ENCODE measurements at regions not wholly inside any gene's neighbourhood (a gene's known extent, or its start where the extent isn't known, plus 50 kb on each side); places are given as distances from the start of the nearest gene placed in this dataset.
A peak's percentile ranks its signal among the peaks of the same experiment; 100 is the strongest.
"Not testable (repeated sequence)": the region's sequence is repeated elsewhere in the genome, so short reads cannot be mapped to it uniquely, and the experiment has no call there.

DNA sequence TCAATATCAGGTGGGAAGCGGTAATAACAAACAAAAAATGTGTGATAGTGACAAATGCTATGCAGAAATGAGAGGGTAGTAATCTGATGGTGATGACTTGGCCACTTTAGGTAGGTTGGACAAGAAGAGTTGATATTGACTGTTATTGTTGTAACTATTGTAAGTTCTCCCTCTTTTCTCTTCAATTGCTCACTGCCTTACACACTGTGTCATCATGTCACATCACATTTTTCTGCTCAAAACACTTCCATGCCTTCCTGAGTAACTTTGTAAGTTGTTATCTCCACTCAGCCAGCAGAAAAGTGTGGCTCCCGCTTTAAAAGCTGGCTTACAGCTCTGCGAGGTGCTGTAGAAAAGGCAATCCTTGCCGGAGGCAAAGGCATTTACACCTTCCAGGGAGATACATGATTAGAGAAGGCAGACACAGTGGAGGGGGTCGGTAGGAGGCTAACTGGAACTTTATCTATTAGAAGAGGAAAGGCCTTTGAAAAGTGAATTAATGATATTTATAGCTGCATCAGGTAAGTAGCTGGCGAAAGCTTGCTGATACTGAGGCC lies 85.2 kb upstream of the CLINT1 start:
- no peak for DNase-seq (ENCODE audit: low spot score)

DNA sequence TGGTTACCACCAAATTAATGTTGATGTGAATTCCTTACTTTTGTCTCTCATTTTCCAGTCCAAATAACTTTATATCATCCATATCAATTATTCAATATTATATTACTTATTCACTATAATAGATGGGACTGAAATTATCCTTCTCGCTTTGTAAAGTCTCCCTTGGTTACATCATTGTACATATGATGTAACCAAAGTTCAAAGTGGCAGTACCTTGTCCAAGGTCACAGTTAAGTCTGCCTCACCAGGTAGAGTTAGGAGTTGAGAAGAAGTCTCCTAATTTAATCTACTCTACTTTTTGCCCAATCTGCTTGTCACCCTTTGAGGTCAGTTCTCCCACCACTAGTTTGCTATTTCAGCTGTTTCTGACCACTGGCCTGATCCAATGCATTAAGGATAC lies 83.7 kb upstream of the CLINT1 start:
- DNase-seq (ENCODE audit: low spot score), result no peak

DNA sequence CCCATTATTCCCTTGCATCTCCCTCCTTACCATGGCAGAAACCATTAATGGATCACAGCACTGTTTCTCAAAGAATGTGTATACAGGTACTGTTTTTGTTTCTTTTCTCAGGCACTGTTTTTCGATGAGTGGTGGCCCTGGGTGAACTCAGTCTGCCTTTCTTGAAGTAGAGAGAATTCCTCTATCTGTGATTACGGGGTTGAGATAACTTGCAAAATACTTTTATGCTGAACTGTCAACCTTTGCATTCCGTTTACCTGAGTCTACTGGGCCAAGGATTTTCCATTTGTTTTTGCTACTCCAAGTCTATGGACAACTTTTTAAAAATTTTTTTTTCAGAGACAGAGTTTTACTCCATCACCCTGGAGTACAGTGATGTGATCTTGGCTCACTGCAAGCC lies 82.7 kb upstream of the CLINT1 start:
- no peak for DNase-seq (ENCODE audit: low spot score)

DNA sequence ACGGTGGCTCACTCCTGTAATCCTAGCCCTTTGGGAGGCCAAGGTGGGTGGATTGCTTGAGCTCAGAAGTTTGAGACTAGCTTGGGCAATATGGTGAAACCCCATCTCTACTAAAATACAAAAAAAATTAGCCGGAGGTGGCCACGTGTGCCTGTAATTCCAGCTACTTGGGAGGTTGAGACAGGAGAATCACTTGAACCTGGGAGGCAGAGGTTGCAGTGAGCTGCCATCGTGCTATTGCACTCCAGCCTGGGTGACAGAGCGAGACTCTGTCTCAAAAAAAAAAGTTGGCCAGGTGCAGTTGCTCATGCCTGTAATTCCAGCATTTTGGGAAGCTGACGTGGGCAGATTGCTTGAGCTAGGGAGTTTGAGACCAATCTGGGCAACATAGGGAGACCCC lies 79.2 kb upstream of the CLINT1 start:
- DNase-seq (ENCODE audit: low spot score), result not testable (repeated sequence)

DNA sequence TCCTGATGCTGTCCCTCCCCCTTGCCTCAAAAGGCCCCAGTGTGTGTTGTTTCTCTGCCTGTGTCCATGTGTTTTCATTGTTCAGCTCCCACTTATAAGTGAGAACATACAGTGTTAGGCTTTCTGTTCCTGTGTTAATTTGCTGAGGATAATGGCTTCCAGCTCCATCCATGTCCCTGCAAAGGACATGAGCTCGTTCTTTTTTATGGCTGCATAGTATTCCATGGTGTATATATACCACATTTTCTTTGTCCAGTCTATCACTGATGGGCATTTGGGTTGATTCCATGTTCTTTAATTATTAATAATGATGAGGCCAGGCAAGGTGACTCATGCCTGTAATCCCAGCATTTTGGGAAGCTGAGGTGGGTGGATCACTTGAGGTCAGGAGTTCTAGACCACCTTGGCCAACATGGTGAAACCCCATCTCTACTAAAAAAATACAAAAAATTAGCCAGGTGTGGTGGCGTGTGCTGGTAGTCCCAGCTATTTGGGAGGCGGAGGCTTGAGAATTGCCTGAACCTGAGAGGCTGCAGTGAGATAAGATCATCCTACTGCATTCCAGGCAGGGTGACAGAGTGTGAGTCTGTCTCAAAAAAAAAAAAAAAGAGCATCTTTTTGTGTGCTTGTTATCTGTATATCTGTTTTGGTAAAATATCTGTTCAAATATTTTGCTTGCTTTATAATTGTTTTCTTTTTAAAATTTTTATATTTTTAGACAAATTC lies 78.0 kb upstream of the CLINT1 start:
- not testable (repeated sequence) for DNase-seq (ENCODE audit: low spot score)

DNA sequence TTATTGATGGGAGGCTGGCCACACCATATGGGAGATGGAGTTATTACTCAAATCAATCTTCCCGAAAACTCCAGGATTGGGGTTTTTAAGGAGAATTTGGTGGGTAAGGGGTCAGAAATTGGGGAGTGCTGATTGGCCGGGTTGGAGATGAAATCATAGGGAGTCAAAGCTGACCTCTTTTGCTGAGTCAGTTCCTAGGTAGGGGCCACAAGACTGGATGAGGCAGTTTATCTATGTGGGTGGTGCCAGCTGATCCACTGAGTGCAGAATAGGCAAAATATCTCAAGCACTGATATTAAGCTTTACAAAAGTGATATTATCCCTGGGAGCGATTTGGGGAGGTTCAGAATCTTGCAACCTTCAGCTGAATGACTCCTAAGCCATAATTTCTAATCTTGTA lies 75.7 kb upstream of the CLINT1 start:
- DNase-seq (ENCODE audit: low spot score), result no peak

DNA sequence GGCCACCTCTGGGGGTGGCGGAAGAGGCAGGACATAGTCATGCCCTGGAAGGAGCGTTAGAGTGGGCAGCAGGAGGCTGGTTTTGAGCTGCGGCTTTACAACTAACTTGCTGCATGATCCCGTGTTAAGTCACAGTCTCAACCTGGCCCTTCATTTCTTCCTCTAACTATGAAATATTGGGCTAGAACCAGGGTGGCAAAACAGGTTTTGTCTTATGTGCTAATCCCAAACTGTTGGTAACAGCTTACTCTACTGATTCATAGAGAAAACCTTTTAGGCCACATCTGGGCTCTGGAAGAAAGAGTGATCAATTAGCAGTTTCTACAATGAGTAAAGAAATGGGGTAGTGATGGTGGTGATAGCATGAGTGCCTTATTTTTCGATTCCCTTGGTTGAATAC lies 74.1 kb upstream of the CLINT1 start:
- DNase-seq (ENCODE audit: low spot score), result no peak

DNA sequence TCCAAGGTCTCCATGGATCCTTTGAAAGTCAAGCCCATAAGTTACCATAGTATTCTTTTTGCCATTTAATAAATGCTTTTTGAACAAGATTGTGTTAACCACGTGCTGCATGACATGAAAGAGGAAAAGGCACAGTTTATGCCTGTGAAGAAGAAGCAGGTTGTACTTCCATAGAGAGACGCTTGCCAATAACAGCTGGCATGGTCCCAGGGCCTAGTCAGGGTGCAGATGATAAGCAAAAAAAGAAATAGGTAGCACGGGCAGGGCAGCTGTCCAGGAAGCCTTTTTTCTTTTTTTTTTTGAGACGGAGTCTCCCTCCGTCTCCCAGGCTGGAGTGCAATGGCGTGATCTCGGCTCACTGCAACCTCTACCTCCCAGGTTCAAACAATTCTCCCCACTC lies 71.8 kb upstream of the CLINT1 start:
- DNase-seq (ENCODE audit: low spot score), result no peak

DNA sequence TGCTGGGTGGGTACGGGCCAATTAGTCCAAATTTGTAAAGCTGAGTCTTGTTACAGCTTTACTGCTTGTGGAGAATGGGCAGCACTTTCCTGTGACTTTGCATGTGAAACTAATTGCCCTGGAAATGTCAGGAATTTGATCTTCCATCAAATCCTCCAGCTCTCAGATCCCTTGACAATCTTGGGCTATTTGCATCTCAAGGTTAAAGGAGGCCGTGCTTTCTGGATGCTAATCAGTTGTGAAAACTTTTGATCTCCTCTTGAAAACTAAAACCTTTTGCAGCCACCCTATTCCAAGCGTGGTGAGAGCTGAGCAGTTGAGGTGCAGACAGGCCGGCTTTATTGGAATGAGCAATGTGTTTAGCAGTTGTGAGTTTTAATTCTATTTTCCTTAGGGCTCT lies 68.0 kb upstream of the CLINT1 start:
- DNase-seq (ENCODE audit: low spot score), result no peak

DNA sequence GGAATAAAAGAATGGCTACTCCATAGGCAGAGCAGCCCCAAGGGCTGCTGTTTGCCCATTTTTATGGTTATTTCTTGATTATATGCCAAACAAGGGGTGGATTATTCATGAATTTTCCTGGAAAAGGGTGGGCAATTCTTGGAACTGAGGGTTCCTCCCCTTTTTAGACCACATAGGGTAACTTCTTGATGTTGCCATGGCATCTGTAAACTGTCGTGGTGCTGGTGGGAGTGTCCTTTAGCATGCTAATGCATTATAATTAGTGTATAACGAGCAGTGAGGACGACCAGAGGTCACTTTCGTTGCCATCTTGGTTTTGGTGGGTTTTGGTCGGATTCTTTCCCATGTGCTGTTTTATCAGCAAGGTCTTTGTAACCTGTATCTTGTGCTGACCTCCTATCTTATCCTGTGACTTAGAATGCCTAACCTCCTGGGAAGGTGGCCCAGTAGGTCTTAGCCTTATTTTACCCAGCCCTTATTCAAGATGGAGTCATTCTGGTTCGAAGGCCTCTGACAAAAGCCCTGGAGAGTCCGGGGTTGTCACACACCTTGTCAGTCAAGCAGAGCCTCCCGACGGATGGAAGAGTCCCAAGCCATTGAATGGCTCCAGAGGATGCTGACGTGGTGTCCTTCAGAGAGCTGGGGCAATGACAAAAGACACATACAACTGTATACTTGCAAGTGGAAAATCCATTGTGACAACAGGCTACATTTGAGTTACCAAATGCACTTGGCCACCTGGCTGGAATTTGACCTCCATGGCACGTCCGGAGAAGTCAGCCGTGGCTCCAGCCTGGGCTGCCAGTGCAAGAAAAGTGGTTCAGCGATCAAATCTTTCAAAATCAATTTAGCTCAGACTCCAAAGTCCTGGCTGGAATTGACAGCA lies 67.1 kb upstream of the CLINT1 start:
- DNase-seq (ENCODE audit: low spot score), result no peak

DNA sequence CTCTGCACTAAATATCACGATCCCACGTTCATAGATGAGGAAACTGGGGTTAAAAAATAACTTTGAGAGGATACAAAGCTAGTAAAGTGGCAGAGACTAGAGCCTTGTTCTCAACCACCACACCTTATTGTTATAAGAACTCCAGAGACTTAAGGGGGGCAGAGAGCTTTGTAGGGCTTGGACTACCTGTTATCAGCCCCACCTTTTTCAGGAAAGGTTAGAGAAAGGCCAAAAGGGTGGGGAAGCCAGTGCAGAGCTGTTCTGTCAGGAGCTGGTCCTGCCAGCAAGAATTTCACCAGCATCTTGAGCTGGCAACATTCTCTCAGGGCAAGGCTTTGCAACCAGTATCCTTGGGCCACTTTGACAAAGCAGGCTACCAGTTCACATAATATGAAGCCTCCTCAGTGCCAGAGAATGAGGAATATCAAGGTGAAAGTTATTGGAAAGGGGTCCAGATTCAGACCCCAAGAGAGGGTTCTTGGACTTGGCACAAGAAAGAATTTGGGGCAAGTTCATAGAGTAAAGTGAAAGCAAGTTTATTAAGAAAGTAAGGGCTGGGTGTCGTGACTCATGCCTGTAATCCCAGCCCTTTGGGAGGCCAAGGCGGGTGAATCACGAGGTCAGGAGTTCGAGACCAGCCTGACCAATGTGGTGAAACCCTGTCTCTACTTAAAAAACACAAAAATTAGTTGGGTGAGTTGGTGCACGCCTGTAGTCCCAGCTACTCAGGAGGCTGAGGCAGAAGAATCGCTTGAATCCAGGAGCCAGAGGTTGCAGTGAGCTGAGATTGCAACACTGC lies 66.2 kb upstream of the CLINT1 start:
- DNase-seq (ENCODE audit: low spot score), result no peak

DNA sequence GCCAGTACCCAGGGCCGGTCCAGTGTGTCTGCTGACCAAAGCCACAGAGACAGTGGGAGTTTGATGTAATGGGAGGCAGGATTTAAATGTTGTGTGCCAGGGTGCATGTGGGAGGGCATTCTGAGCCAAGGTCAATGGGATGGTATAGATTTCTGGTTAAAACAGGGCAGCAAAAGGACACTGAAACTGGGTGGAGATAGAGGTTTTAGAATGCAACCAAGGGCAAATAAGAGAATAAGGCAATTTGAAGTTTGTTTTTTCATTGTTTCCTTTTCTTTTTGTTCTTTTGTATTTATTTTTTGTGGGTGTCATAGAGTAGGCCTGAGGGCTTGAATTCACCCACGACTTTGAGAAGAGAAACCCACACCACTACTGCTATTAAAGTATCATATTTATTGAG lies 65.5 kb upstream of the CLINT1 start:
- no peak for DNase-seq (ENCODE audit: low spot score)

DNA sequence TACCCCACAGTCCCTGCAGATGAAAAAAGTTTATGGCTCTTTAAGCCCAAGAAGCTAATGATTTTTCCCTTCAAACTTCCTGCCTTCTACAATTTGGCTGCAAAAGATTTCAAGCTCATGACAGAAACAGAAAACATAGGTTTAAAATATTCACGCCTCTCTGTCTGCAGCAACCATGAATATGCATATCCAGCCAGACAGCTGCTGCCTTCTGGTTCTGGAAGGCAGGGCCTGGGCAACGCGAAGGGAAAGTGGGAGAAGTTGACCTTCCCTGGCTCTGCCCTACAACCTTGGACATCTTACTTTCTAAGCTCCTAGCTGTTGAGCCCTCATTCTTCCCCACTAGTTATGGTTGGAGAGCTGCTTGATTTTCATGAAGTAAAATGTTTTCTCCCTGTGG lies 64.8 kb upstream of the CLINT1 start:
- DNase-seq (ENCODE audit: low spot score), result no peak

DNA sequence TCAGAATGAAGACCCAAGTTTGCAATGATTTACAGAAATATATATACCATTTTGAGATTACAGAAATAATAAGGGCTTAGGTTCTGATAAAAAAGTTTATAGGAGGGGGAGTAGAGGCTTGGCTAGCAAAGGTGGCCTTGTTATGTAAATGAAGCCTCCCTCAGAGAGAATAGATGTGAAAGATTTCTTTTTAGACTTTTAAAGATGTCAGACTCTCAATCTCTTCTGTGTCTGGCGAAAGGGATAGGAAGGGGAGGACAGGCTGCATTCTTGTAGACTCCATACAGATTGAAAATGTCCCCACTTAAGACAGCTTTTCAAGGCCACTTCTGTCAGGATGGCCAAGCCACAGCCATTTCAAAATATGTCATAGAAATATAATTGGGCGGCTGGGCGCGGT lies 63.1 kb upstream of the CLINT1 start:
- DNase-seq (ENCODE audit: low spot score), result no peak

DNA sequence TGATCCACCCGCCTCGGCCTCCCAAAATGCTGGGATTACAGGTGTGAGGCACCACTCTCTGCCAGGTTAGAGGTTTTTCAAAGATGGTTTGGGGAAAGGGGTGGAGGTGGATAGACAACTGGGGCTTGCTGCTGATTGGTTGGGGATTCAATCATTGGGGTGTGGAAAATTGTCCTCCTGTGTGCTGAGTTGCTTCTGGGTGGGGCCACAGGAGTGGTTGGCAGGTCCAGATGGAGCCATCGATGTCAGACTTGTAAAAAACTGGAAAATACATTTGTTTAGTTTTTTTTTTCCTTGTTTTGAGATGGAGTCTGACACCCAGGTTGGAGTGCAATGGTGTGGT lies 61.9 kb upstream of the CLINT1 start:
- DNase-seq (ENCODE audit: low spot score), result no peak

DNA sequence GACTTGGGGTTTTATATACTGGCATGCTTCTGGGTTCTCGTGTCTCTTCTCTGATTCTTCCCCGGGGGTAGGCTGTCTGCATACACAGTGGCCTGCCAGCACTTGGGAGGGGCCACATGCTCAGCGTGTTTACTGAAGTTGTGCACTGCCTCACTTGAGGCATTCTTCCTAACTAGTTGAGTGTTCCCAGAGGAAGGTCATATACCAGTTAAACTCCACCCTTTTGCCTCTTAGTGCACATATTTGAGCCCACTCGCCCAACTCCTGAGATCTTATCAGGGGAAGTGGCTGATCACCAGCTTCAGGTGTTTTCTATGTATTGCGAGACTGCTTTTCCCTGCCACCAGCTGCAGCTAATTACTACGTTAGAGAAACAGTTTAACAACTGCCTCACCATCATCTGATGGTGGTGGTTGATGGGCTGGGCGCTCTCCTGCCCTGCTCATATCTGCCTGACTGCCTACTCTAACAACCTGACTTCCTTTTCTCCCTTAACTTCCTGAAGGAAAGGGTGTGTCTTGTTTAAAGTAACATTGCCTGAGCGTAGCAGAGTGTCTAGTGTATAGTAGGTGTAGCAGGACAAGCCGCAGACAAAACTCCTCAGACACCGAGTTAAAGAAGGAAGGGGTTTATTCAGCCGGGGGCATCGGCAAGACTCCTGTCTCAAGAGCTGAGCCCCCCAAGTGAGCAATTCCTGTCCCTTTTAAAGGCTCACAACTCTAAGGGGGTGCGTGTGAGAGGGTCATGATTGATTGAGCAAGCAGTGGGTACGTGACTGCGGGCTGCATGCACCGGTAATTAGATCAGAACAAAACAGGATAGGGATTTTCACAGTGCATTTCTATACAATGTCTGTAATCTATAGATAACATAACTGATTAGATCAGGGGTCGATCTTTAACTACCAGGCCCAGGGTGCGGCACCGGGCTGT lies 60.1 kb upstream of the CLINT1 start:
- no peak for DNase-seq (ENCODE audit: low spot score)

DNA sequence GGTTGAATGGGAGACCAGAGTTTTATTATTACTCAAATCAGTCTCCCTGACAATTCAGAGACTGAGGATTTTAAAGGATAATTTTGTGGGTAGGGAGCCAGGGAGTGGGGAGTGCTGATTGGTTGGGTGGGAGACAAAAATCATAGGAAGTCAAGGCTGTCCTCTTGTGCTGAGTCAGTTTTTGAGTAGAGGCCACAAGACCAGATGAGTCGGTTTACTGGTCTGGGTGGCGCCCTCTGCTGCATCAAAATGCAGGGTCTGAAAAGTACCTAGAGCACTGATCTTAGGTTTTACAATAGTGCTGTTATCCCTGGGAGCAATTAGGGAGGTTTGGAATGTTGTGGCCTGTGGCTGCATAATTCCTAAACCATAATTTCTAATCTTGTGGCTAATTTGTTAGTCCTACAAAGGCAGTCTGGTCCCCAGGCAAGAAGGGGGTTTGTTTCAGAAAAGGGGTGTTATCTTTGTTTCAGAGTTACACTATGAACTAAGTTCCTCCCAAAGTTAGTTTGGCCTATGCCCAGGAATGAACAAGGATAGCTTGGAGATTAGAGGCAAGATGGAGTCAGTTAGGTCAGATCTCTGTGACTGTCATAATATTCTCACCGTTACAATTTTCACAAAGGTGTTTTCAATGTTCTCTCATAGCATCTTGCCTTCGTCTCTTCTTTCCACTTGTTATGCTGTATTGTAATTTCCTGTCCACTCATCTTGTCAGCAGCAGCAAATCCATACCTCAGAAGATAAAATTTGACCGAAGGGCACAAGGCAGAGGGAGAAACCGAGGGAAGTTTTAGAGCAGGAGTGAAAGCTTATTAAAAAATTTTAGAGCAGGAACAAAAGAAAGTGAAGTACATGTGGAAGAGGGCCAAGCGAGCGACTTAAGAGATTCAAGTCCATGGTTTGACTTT lies 59.2 kb upstream of the CLINT1 start:
- DNase-seq (ENCODE audit: low spot score), result peak; percentile 71

DNA sequence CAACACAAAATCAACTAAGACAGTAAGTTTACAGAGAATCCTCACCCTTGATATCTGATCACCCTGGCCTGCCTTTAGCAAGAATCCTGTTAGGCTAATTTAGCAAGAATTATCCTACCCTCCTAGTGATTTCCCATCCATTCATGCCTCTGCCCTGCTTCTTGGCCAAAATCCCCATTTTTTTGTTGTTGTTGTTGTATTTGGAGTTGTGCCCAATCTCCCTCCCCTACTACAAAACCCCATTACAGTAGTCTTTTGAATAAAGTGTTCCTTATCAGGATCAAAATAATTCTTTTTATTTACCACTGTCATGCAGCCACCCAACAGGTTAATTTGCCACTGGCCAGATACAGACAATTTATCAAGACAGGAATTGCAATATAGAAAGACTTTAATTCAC lies 58.5 kb upstream of the CLINT1 start:
- no peak for DNase-seq (ENCODE audit: low spot score)

DNA sequence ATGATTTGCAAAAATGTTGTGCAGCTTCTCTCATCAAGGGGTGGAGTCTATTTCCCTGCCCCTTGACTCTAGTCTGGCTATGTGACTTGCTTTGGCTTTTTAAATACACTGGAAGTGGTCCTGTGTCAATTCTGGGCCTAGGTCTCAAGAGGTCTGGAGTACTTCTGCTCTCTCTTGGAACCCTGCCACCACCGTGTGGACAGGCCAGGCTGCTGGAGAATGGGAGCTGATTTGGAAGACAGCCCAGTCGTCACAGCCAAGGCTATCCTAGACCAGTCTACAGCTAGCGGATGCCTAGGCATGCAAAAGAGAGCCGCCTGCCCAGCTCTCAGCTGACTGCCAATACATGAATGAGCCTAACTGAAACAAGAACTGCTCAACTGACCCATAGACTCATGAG lies 56.7 kb upstream of the CLINT1 start:
- DNase-seq (ENCODE audit: low spot score), result no peak

DNA sequence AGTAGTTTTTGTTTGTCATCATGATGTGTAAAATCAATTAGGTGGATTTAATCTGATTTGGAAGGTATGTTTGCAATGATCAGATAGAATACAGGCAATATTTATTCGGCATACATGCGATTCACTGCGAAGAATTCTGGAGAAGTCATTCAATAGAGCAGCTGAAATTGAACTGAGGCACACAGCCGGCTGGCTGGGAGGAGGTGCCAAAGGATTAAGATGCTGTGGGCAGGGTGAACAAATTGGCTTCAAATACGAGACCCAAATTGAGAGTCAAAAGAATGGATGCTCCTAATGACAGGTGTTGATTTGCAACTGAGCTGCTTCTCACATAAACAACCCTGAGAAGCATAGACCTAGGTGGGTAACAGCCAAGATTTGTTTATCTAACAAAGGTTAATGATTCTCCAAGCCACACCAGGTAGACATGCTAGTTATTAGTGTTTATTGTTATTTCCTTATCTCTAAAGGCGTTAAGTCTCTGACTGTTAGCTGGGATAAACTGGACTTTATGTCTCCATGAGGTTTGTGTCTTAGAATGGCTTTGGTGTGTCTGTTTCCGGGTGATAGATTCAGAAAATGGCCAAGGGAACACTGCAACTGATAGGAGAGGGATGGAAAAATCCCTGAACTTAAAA lies 55.3 kb upstream of the CLINT1 start:
- no peak for DNase-seq (ENCODE audit: low spot score)
